Astrocyte (in vitro differentiated cells and primary cell): ENCODE measurements at regions not wholly inside any gene's neighbourhood (a gene's known extent, or its start where the extent isn't known, plus 50 kb on each side); places are given as distances from the start of the nearest gene placed in this dataset.

Experiments
- DNase-seq: peaks from one replicate; pipeline ENCODE4 v3.0.0-alpha.2; 2010; ENCODE audit warnings: low read depth
- FAIRE-seq: peaks from 2 replicates; lab custom pipeline; 2011; peaks lifted over from hg19 to GRCh38; lab: Jason Lieb, UNC
- H2AFZ ChIP-seq: 2 replicates; pipeline ENCODE4 v1.6.0; 2012; ENCODE audit warnings: low read depth, low read length, inconsistent platforms
- H3K27ac ChIP-seq: 2 replicates; pipeline ENCODE4 v1.5.1; 2011; ENCODE audit warnings: low read depth, low read length, inconsistent platforms
- H3K27me3 ChIP-seq: 2 replicates; pipeline ENCODE4 v1.6.0; 2011; ENCODE audit warnings: low read length, inconsistent platforms; ENCODE audit not compliant: insufficient read depth
- H3K36me3 ChIP-seq: 2 replicates; pipeline ENCODE4 v1.5.1; 2011; ENCODE audit warnings: low read length, inconsistent platforms; ENCODE audit not compliant: insufficient read depth
- H3K4me1 ChIP-seq: 2 replicates; pipeline ENCODE4 v1.5.1; 2011; ENCODE audit warnings: low read length, inconsistent platforms; ENCODE audit not compliant: insufficient read depth
- H3K4me2 ChIP-seq: 2 replicates; pipeline ENCODE4 v1.6.0; 2012; ENCODE audit warnings: low read length, inconsistent platforms
- H3K4me3 ChIP-seq: 2 replicates; pipeline ENCODE4 v1.5.1; 2011; ENCODE audit warnings: low read depth, mild to moderate bottlenecking, low read length, inconsistent platforms; ENCODE audit not compliant: insufficient read depth
- H3K79me2 ChIP-seq: 2 replicates; pipeline ENCODE4 v1.6.0; 2012; ENCODE audit warnings: mild to moderate bottlenecking, low read length, inconsistent platforms; ENCODE audit not compliant: insufficient read depth
- H3K9ac ChIP-seq: 2 replicates; pipeline ENCODE4 v1.6.0; 2012; ENCODE audit warnings: mild to moderate bottlenecking, low read length, inconsistent platforms
- H3K9me3 ChIP-seq: 2 replicates; pipeline ENCODE4 v1.5.1; 2012; ENCODE audit warnings: low read depth, mild to moderate bottlenecking, low read length, inconsistent platforms; ENCODE audit not compliant: insufficient read depth
- H4K20me1 ChIP-seq: 2 replicates; pipeline ENCODE4 v1.6.0; 2012; ENCODE audit warnings: low read length, inconsistent platforms; ENCODE audit not compliant: insufficient read depth
- H3K27ac Mint-ChIP-seq: one replicate; pipeline ENCODE4 v1.8.0; 2021; ENCODE audit warnings: mild to moderate bottlenecking, mixed read lengths; ENCODE audit not compliant: unreplicated experiment
- H3K27me3 Mint-ChIP-seq: one replicate; pipeline ENCODE4 v1.8.0; 2021; ENCODE audit warnings: low read depth, mixed read lengths; ENCODE audit not compliant: unreplicated experiment
- H3K36me3 Mint-ChIP-seq: one replicate; pipeline ENCODE4 v1.8.0; 2021; ENCODE audit warnings: low read depth, mixed read lengths; ENCODE audit not compliant: unreplicated experiment
- H3K4me1 Mint-ChIP-seq: one replicate; pipeline ENCODE4 v1.8.0; 2021; ENCODE audit warnings: low read depth, mixed read lengths; ENCODE audit not compliant: unreplicated experiment
- H3K4me3 Mint-ChIP-seq: one replicate; pipeline ENCODE4 v1.8.0; 2021; ENCODE audit warnings: mild to moderate bottlenecking, moderate library complexity, mixed read lengths; ENCODE audit not compliant: unreplicated experiment
- H3K9me3 Mint-ChIP-seq: one replicate; pipeline ENCODE4 v1.8.0; 2021; ENCODE audit warnings: mild to moderate bottlenecking, mixed read lengths; ENCODE audit not compliant: unreplicated experiment
- EZH2 ChIP-seq: IDR thresholded peaks from 2 replicates; pipeline ENCODE4 v1.6.1; 2012; ENCODE audit warnings: mild to moderate bottlenecking, low read length, inconsistent platforms; ENCODE audit not compliant: insufficient read depth
- TF ChIP-seq, protein P1 (sequence below): IDR thresholded peaks from 2 replicates; pipeline ENCODE4 v1.5.1; 2011; ENCODE audit warnings: low read depth, mild to moderate bottlenecking, inconsistent platforms, low read length, moderate library complexity; ENCODE audit not compliant: insufficient read depth

DNA sequence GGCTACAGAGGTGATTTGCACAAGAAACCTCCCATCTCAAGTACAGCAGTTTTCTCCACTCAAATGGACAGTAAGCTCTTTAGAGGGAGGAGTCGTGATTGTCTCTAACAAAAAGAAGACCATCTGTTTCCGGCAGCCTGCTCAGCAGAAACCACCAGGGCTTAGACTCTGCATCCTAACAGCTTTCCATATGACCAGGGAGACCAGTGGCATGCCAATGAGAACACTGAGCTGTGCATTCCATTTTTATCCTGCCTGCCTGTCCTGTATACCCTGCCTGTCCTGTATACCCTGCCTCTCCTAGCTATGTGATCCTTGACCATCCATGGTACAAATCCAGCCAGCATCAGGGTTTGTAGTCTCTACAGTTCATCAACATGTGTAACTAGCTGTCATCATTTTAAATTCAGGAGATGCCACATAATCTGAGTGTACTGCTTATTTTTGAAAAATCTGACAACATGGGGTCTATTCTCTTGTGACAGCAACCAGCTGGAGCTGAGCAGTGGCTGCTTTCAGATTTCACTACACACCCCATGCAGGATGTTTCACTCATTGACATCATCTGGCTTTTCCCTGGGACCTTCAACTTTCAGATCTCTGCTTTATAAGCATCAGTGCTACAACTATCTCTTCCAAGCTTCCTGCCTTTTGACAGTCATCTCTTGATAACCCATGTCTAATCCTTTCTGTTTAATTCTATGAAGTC is 50.5 kb upstream of the POU2AF2 start:
- Mint-ChIP-seq H3K4me3 (no peak overlapping the region), H3K4me1 (no peaks in the 10 kb centered on the region), H3K27me3 (peaks cover 4% of the 10 kb centered on the region), H3K27ac (no peak overlapping the region), H3K9me3 (no peaks in the 10 kb centered on the region), H3K36me3 (no peaks in the 10 kb centered on the region)
- DNase-seq = no peak
- no peak overlapping the region for H2AFZ ChIP-seq
- no peak overlapping the region for H3K9ac ChIP-seq
- no peak overlapping the region for H3K4me2 ChIP-seq
- no peak overlapping the region for H3K27ac ChIP-seq
- H3K4me3 ChIP-seq = no peak overlapping the region
- no peaks in the 10 kb centered on the region for H4K20me1 ChIP-seq
- H3K79me2 ChIP-seq = no peaks in the 10 kb centered on the region
- FAIRE-seq = no peak
- no peaks in the 10 kb centered on the region for H3K9me3 ChIP-seq
- H3K27me3 ChIP-seq = no peaks in the 10 kb centered on the region
- H3K4me1 ChIP-seq = no peaks in the 10 kb centered on the region
- H3K36me3 ChIP-seq = no peaks in the 10 kb centered on the region
- no peak for TF ChIP-seq EZH2
- TF ChIP-seq, protein P1, sequence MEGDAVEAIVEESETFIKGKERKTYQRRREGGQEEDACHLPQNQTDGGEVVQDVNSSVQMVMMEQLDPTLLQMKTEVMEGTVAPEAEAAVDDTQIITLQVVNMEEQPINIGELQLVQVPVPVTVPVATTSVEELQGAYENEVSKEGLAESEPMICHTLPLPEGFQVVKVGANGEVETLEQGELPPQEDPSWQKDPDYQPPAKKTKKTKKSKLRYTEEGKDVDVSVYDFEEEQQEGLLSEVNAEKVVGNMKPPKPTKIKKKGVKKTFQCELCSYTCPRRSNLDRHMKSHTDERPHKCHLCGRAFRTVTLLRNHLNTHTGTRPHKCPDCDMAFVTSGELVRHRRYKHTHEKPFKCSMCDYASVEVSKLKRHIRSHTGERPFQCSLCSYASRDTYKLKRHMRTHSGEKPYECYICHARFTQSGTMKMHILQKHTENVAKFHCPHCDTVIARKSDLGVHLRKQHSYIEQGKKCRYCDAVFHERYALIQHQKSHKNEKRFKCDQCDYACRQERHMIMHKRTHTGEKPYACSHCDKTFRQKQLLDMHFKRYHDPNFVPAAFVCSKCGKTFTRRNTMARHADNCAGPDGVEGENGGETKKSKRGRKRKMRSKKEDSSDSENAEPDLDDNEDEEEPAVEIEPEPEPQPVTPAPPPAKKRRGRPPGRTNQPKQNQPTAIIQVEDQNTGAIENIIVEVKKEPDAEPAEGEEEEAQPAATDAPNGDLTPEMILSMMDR = no peak

DNA sequence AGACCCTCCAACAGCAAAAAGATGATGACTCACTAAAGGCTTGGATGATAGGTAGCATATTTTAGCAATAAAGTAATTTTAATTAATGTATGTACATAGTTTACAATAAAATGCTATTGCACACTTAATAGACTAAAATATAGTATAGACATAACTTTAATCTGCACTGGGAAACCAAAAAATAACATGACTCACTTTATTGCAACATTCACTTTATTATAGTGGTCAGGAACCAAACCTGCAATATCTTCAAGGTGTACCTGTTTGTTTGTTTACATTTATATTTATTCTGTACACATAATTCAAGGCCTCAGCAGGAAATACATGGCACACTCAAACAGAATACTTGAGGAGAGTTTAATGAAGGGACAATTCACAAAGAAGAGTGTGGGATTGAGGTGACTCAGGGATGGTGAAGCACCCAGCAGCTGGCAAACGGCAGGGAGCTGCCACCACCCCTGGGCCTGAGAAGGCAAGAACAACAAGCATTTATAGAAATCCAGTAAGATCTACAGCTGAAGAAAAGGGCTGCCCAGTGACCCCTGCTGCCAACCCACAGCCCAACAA is 51.5 kb upstream of the POU2AF2 start:
- H3K4me2 ChIP-seq = no peak overlapping the region
- H3K27me3 Mint-ChIP-seq = peaks cover 4% of the 10 kb centered on the region
- no peak for TF ChIP-seq EZH2
- TF ChIP-seq, protein P1 = no peak
- H3K79me2 ChIP-seq = no peaks in the 10 kb centered on the region
- no peak overlapping the region for H3K27ac ChIP-seq
- no peaks in the 10 kb centered on the region for H3K4me1 Mint-ChIP-seq
- H3K4me3 ChIP-seq = no peak overlapping the region
- no peaks in the 10 kb centered on the region for H3K36me3 ChIP-seq
- no peak overlapping the region for H3K4me3 Mint-ChIP-seq
- no peaks in the 10 kb centered on the region for H3K9me3 ChIP-seq
- no peak overlapping the region for H3K9ac ChIP-seq
- H3K9me3 Mint-ChIP-seq = no peaks in the 10 kb centered on the region
- peak overlapping the region; percentile 1 for H2AFZ ChIP-seq
- H3K27me3 ChIP-seq = no peaks in the 10 kb centered on the region
- no peaks in the 10 kb centered on the region for H4K20me1 ChIP-seq
- H3K27ac Mint-ChIP-seq = no peak overlapping the region
- DNase-seq = no peak
- no peaks in the 10 kb centered on the region for H3K4me1 ChIP-seq
- H3K36me3 Mint-ChIP-seq = no peaks in the 10 kb centered on the region
- FAIRE-seq = no peak

DNA sequence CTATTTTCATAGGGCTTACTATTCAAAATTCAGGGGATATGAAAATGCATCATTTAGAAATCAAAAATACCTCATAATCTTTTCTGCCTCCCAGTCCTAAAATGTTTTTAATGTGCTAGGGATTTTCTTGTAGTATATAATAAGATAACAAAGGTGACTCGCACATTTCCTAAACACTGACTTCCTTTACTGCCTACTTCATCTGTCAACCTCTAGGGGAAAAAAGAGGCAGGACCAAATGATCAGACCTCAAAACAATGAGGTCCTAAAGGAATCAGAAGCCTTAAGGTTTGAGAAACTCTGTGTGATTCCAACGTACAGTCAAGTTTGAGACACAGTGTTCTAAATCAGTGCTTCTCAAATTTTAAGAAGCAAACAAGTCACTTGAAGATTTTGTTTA is 56.1 kb upstream of the POU2AF2 start:
- Histone ChIP-seq H2AFZ (no peak overlapping the region), H3K79me2 (no peaks in the 10 kb centered on the region), H3K4me1 (no peaks in the 10 kb centered on the region), H3K27ac (no peak overlapping the region), H3K9ac (no peak overlapping the region), H3K4me2 (no peak overlapping the region), H3K27me3 (no peaks in the 10 kb centered on the region), H3K36me3 (no peaks in the 10 kb centered on the region), H3K9me3 (peaks cover 2% of the 10 kb centered on the region), H3K4me3 (no peak overlapping the region), H4K20me1 (no peaks in the 10 kb centered on the region)
- no peak for FAIRE-seq
- Mint-ChIP-seq H3K36me3 (no peaks in the 10 kb centered on the region), H3K9me3 (no peaks in the 10 kb centered on the region), H3K27me3 (no peaks in the 10 kb centered on the region), H3K4me3 (no peak overlapping the region), H3K4me1 (no peaks in the 10 kb centered on the region), H3K27ac (no peak overlapping the region)
- TF ChIP-seq, protein P1 = no peak
- TF ChIP-seq EZH2 = no peak
- no peak for DNase-seq
